Keratinocyte (primary cell): ENCODE measurements at regions not wholly inside any gene's neighbourhood (a gene's known extent, or its start where the extent isn't known, plus 50 kb on each side); places are given as distances from the start of the nearest gene placed in this dataset.

Experiments used
- DNase-seq: peaks from one replicate; pipeline ENCODE4 v3.0.0-alpha.2; 2011; ENCODE audit warnings: low read depth, missing footprints, low spot score
- FAIRE-seq: peaks from 2 replicates; lab custom pipeline; 2011; peaks lifted over from hg19 to GRCh38; lab: Jason Lieb, UNC
- H2AFZ ChIP-seq: 2 replicates; pipeline ENCODE4 v1.6.0; 2012; ENCODE audit warnings: low read length, control low read depth, inconsistent platforms; ENCODE audit not compliant: control insufficient read depth
- H3K27ac ChIP-seq: 2 replicates; pipeline ENCODE4 v1.5.1; 2011; ENCODE audit warnings: low read length; ENCODE audit not compliant: control insufficient read depth, insufficient read depth
- H3K27me3 ChIP-seq: 3 replicates; pipeline ENCODE4 v1.6.0; 2011; ENCODE audit warnings: low read length; ENCODE audit not compliant: control insufficient read depth, insufficient read depth; ENCODE audit errors: extremely low read depth
- H3K36me3 ChIP-seq, 2 experiments: 2 replicates in 1 of 2; 3 replicates in 1 of 2; pipeline ENCODE4 v1.5.1; 2011; ENCODE audit warnings: low read length in 2 of 2, mild to moderate bottlenecking in 1 of 2; ENCODE audit not compliant: control insufficient read depth in 2 of 2, insufficient read depth in 2 of 2; ENCODE audit errors: extremely low read depth in 1 of 2
- H3K4me1 ChIP-seq: 3 replicates; pipeline ENCODE4 v1.5.1; 2011; ENCODE audit warnings: low read length; ENCODE audit not compliant: control insufficient read depth, insufficient read depth; ENCODE audit errors: extremely low read depth
- H3K4me2 ChIP-seq: 3 replicates; pipeline ENCODE4 v1.6.0; 2011; ENCODE audit warnings: low read depth, low read length; ENCODE audit not compliant: control insufficient read depth, insufficient read depth; ENCODE audit errors: extremely low read depth
- H3K4me3 ChIP-seq, 3 experiments: fragments of 200-600 bp in 1 of 3; sonication (generic) in 1 of 3; 2 replicates in 2 of 3; 3 replicates in 1 of 3; pipeline ENCODE4 v1.5.1; 2011 to 2016; ENCODE audit warnings: low read length in 3 of 3, mild to moderate bottlenecking in 3 of 3, control low read depth in 2 of 3, inconsistent platforms in 1 of 3, low read depth in 1 of 3, mixed read lengths in 1 of 3, mixed run types in 1 of 3, moderate library complexity in 1 of 3; ENCODE audit not compliant: control insufficient read depth in 2 of 3, insufficient read depth in 2 of 3; ENCODE audit errors: extremely low read depth in 1 of 3
- H3K79me2 ChIP-seq: 2 replicates; pipeline ENCODE4 v1.6.0; 2012; ENCODE audit warnings: low read length; ENCODE audit not compliant: control insufficient read depth, insufficient read depth
- H3K9ac ChIP-seq: 3 replicates; pipeline ENCODE4 v1.6.0; 2011; ENCODE audit warnings: low read length; ENCODE audit not compliant: control insufficient read depth, insufficient read depth; ENCODE audit errors: extremely low read depth
- H3K9me1 ChIP-seq: 3 replicates; pipeline ENCODE4 v1.6.0; 2011; ENCODE audit warnings: low read length; ENCODE audit not compliant: control insufficient read depth, insufficient read depth; ENCODE audit errors: extremely low read depth
- H3K9me3 ChIP-seq: 2 replicates; pipeline ENCODE4 v1.5.1; 2012; ENCODE audit warnings: low read depth, low read length; ENCODE audit not compliant: control insufficient read depth
- H4K20me1 ChIP-seq: 3 replicates; pipeline ENCODE4 v1.6.0; 2011; ENCODE audit warnings: low read length; ENCODE audit not compliant: control insufficient read depth, insufficient read depth; ENCODE audit errors: extremely low read depth
- EZH2 ChIP-seq: IDR thresholded peaks from one replicate; pipeline ENCODE4 v1.6.1; 2012; ENCODE audit warnings: inconsistent platforms, mild to moderate bottlenecking, low read length, moderate library complexity
- dilution Hi-C: fragments of 300-500 bp; cut with MboI; formaldehyde crosslinking; loops from one replicate; pipeline ENCODE4 v1.7.0; 2020; ENCODE audit warnings: low sequenced_read_pairs; ENCODE audit not compliant: extremely low pct_ligation_motif_present
- TF ChIP-seq, protein P1 (sequence below), 3 experiments: IDR thresholded peaks in 1 of 3; conservative IDR thresholded peaks in 1 of 3; optimal IDR thresholded peaks in 1 of 3; 2 replicates in 2 of 3; 3 replicates in 1 of 3; pipeline versions ENCODE3 to v1.5.1; 2011; ENCODE audit warnings: low read length in 3 of 3, mild to moderate bottlenecking in 3 of 3, moderate library complexity in 2 of 3, control low read depth in 1 of 3, inconsistent platforms in 1 of 3; ENCODE audit not compliant: insufficient read depth in 2 of 3; ENCODE audit errors: extremely low read depth in 1 of 3

GRCh38 chr12:65590318-65590717 lies 234.0 kb upstream of the HMGA2 start:
- dilution Hi-C loops = no loop called here
- FAIRE-seq = no peak
- no peak overlapping the region for H3K27ac ChIP-seq
- no peak for DNase-seq
- H3K9ac ChIP-seq = no peak overlapping the region
- no peaks in the 10 kb centered on the region for H4K20me1 ChIP-seq
- H3K36me3 ChIP-seq = no peaks in the 10 kb centered on the region
- no peak overlapping the region for H3K4me2 ChIP-seq
- H3K4me1 ChIP-seq = peaks cover 22% of the 10 kb centered on the region
- H2AFZ ChIP-seq = no peak overlapping the region
- no peaks in the 10 kb centered on the region for H3K27me3 ChIP-seq
- no peaks in the 10 kb centered on the region for H3K9me3 ChIP-seq
- no peaks in the 10 kb centered on the region for H3K79me2 ChIP-seq
- TF ChIP-seq, protein P1, sequence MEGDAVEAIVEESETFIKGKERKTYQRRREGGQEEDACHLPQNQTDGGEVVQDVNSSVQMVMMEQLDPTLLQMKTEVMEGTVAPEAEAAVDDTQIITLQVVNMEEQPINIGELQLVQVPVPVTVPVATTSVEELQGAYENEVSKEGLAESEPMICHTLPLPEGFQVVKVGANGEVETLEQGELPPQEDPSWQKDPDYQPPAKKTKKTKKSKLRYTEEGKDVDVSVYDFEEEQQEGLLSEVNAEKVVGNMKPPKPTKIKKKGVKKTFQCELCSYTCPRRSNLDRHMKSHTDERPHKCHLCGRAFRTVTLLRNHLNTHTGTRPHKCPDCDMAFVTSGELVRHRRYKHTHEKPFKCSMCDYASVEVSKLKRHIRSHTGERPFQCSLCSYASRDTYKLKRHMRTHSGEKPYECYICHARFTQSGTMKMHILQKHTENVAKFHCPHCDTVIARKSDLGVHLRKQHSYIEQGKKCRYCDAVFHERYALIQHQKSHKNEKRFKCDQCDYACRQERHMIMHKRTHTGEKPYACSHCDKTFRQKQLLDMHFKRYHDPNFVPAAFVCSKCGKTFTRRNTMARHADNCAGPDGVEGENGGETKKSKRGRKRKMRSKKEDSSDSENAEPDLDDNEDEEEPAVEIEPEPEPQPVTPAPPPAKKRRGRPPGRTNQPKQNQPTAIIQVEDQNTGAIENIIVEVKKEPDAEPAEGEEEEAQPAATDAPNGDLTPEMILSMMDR (optimal IDR thresholded peaks at IDR 0.05 in 1 of 3, IDR thresholded peaks at IDR 0.05 in 1 of 3, conservative IDR thresholded peaks at IDR 0.05 in 1 of 3; ENCODE audit: extremely low read depth in 1 of 3, insufficient read depth in 2 of 3, low read length in 3 of 3) = no peak
- no peak for TF ChIP-seq EZH2
- H3K9me1 ChIP-seq = no peaks in the 10 kb centered on the region
- H3K4me3 ChIP-seq = no peak overlapping the region

GRCh38 chr12:65592416-65592815 lies 231.9 kb upstream of the HMGA2 start:
- TF ChIP-seq, protein P1 (optimal IDR thresholded peaks at IDR 0.05 in 1 of 3, IDR thresholded peaks at IDR 0.05 in 1 of 3, conservative IDR thresholded peaks at IDR 0.05 in 1 of 3; ENCODE audit: extremely low read depth in 1 of 3, insufficient read depth in 2 of 3, low read length in 3 of 3) = no peak
- no peak for TF ChIP-seq EZH2
- DNase-seq = no peak
- no peaks in the 10 kb centered on the region for H3K9me1 ChIP-seq
- no peak overlapping the region for H3K27ac ChIP-seq
- dilution Hi-C loops = no loop called here
- no peaks in the 10 kb centered on the region for H3K27me3 ChIP-seq
- H4K20me1 ChIP-seq = no peaks in the 10 kb centered on the region
- no peak overlapping the region for H3K4me3 ChIP-seq
- no peak overlapping the region for H3K9ac ChIP-seq
- no peak overlapping the region for H2AFZ ChIP-seq
- H3K4me1 ChIP-seq = peaks cover 27% of the 10 kb centered on the region
- H3K4me2 ChIP-seq = no peak overlapping the region
- no peak for FAIRE-seq
- no peaks in the 10 kb centered on the region for H3K9me3 ChIP-seq
- no peaks in the 10 kb centered on the region for H3K79me2 ChIP-seq
- H3K36me3 ChIP-seq = no peaks in the 10 kb centered on the region
